HepG2 (cell line): ENCODE measurements at regions not wholly inside any gene's neighbourhood (a gene's known extent, or its start where the extent isn't known, plus 50 kb on each side); places are given as distances from the start of the nearest gene placed in this dataset.
A peak's percentile ranks its signal among the peaks of the same experiment; 100 is the strongest.

Experiments
- ASH2L ChIP-seq: fragments of 300-600, 200-600 bp; sonication (generic); IDR thresholded peaks from 2 replicates; pipeline ENCODE4 v1.7.0; 2017; ENCODE audit warnings: low read depth, mild to moderate bottlenecking, moderate library complexity, mixed read lengths, low read length; ENCODE audit not compliant: insufficient read length
- ATF7-NPFF ChIP-seq: sonication (generic); formaldehyde crosslinking; IDR thresholded peaks from 2 replicates; pipeline ENCODE4 v1.8.1; 2023; ENCODE audit warnings: mild to moderate bottlenecking, low read depth, missing genetic modification reagents, moderate library complexity
- FOXK1 ChIP-seq: sonication (generic); formaldehyde crosslinking; IDR thresholded peaks from 2 replicates; pipeline ENCODE4 v1.4.0; 2020; ENCODE audit warnings: low read depth, missing genetic modification reagents, borderline replicate concordance
- GATAD2A ChIP-seq: IDR thresholded peaks from 2 replicates; pipeline ENCODE4 v1.6.1; 2016
- HNF4A ChIP-seq: sonication (generic); formaldehyde crosslinking; IDR thresholded peaks from 2 replicates; pipeline ENCODE4 v1.4.0; 2020; ENCODE audit warnings: missing genetic modification reagents
- HOXA7 ChIP-seq: sonication (generic); formaldehyde crosslinking; IDR thresholded peaks from 2 replicates; pipeline ENCODE4 v1.8.1; 2022; ENCODE audit warnings: mild to moderate bottlenecking, missing genetic modification reagents, moderate library complexity
- KLF13 ChIP-seq: sonication (generic); formaldehyde crosslinking; IDR thresholded peaks from 2 replicates; pipeline ENCODE4 v1.4.0; 2020; ENCODE audit warnings: mild to moderate bottlenecking, missing genetic modification reagents
- KLF15 ChIP-seq: sonication (generic); formaldehyde crosslinking; IDR thresholded peaks from 2 replicates; pipeline ENCODE4 v1.8.1; 2023; ENCODE audit warnings: borderline replicate concordance, mild to moderate bottlenecking, inconsistent platforms, missing genetic modification reagents, mixed read lengths
- MAFK ChIP-seq, 2 experiments: IDR thresholded peaks in 1 of 2; conservative IDR thresholded peaks in 1 of 2; 2 replicates each; pipeline ENCODE4 v1.6.1; 2011; ENCODE audit warnings: improper control_type of control experiment in 2 of 2, low read length in 2 of 2
- MXI1 ChIP-seq: IDR thresholded peaks from 3 replicates; pipeline ENCODE4 v1.6.1; 2012; ENCODE audit warnings: low read depth, low read length, inconsistent platforms, borderline replicate concordance
- NCOR1 ChIP-seq: fragments of 200-600 bp; sonication (generic); IDR thresholded peaks from 2 replicates; pipeline ENCODE4 v1.7.0; 2017; ENCODE audit warnings: antibody characterized with exemption, low read length, borderline replicate concordance
- NFIB ChIP-seq: sonication (generic); formaldehyde crosslinking; IDR thresholded peaks from 2 replicates; pipeline ENCODE4 v1.9.0; 2021; ENCODE audit warnings: missing genetic modification reagents, mild to moderate bottlenecking, borderline replicate concordance
- RFX1 ChIP-seq: fragments of 450-650 bp; IDR thresholded peaks from 2 replicates; pipeline ENCODE4 v1.6.1; 2017
- SKI ChIP-seq: fragments of 450-650 bp; IDR thresholded peaks from one replicate; pipeline ENCODE4 v1.6.1; 2018; ENCODE audit warnings: mild to moderate bottlenecking; ENCODE audit not compliant: partially characterized antibody
- ZNF124 ChIP-seq: sonication (generic); formaldehyde crosslinking; IDR thresholded peaks from 2 replicates; pipeline ENCODE4 v1.4.0; 2020; ENCODE audit warnings: missing genetic modification reagents
- ZNF616 ChIP-seq: sonication (generic); formaldehyde crosslinking; IDR thresholded peaks from 2 replicates; pipeline ENCODE4 v1.5.0; 2020; ENCODE audit warnings: low read depth, mild to moderate bottlenecking, missing genetic modification reagents
- ZNF747 ChIP-seq: sonication (generic); formaldehyde crosslinking; IDR thresholded peaks from 2 replicates; pipeline ENCODE4 v1.8.1; 2023; ENCODE audit warnings: missing genetic modification reagents, mild to moderate bottlenecking, borderline replicate concordance
- TF ChIP-seq, protein P1 (sequence below): sonication (generic); formaldehyde crosslinking; IDR thresholded peaks from 2 replicates; pipeline ENCODE4 v1.5.0; 2020; ENCODE audit warnings: mild to moderate bottlenecking, missing genetic modification reagents
- TF ChIP-seq, protein P2 (sequence below): sonication (generic); formaldehyde crosslinking; IDR thresholded peaks from 2 replicates; pipeline ENCODE4; 2020; ENCODE audit warnings: missing genetic modification reagents, mild to moderate bottlenecking, borderline replicate concordance
- TF ChIP-seq, protein P3 (sequence below): sonication (generic); formaldehyde crosslinking; IDR thresholded peaks from 2 replicates; pipeline ENCODE4 v1.5.0; 2020; ENCODE audit warnings: missing genetic modification reagents
- TF ChIP-seq, protein P4 (sequence below): sonication (generic); formaldehyde crosslinking; IDR thresholded peaks from 2 replicates; pipeline ENCODE4 v1.5.0; 2020; ENCODE audit warnings: mild to moderate bottlenecking, missing genetic modification reagents
- TF ChIP-seq, protein P5 (sequence below): sonication (generic); formaldehyde crosslinking; IDR thresholded peaks from 2 replicates; pipeline ENCODE4 v1.5.0; 2020; ENCODE audit warnings: missing genetic modification reagents

DNA sequence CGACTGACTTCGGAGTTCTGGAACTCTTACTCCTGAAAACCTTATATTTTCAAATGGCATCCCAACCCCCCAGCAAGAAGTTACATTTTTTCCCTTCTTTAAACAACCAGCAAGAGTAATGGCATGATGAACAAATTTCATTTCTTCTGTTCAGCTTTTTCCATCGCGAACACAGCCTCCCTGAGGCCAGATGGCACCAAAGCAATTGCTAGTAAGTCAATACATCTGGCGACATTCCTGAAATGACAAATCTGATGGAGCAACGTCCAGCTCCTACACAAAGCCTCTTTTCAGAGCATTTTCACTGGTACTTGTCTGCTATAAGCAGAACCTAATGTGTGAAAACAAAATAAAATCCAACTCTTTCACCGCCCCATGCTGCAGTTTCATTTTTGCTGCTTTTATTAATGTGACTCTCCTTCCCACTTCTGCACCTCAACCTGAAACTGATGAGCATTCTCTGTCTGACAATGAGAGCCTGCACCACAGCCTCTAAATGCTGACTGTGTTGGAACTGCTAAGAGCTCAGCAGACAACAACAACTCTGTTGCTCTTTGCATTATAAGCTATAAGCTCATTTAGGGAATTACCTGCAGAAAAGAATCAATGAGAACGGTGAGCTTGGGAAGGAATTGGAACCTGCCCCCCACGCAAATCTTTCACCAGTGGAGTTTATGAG, 229.8 kb downstream of the FGFR2 start (continued):
- no peak for TF ChIP-seq SKI
- TF ChIP-seq ZNF124 (CRISPR knock-in tag), result 0 out of 2 replicates have a peak, but pooled peaks have one; percentile 31
- no peak for TF ChIP-seq HOXA7 (CRISPR knock-in tag)
- peak; percentile 60 to 70 for TF ChIP-seq MAFK (conservative IDR thresholded peaks at IDR 0.05 in 1 of 2, IDR thresholded peaks at IDR 0.05 in 1 of 2; ENCODE audit: low read length in 2 of 2)
- no peak for TF ChIP-seq ZNF616 (CRISPR knock-in tag)
- TF ChIP-seq GATAD2A (CRISPR knock-in tag), result 0 out of 2 replicates have a peak, but pooled peaks have one; percentile 11
- TF ChIP-seq, protein P1, sequence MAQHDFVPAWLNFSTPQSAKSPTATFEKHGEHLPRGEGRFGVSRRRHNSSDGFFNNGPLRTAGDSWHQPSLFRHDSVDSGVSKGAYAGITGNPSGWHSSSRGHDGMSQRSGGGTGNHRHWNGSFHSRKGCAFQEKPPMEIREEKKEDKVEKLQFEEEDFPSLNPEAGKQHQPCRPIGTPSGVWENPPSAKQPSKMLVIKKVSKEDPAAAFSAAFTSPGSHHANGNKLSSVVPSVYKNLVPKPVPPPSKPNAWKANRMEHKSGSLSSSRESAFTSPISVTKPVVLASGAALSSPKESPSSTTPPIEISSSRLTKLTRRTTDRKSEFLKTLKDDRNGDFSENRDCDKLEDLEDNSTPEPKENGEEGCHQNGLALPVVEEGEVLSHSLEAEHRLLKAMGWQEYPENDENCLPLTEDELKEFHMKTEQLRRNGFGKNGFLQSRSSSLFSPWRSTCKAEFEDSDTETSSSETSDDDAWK (CRISPR knock-in tag), result no peak
- TF ChIP-seq, protein P2, sequence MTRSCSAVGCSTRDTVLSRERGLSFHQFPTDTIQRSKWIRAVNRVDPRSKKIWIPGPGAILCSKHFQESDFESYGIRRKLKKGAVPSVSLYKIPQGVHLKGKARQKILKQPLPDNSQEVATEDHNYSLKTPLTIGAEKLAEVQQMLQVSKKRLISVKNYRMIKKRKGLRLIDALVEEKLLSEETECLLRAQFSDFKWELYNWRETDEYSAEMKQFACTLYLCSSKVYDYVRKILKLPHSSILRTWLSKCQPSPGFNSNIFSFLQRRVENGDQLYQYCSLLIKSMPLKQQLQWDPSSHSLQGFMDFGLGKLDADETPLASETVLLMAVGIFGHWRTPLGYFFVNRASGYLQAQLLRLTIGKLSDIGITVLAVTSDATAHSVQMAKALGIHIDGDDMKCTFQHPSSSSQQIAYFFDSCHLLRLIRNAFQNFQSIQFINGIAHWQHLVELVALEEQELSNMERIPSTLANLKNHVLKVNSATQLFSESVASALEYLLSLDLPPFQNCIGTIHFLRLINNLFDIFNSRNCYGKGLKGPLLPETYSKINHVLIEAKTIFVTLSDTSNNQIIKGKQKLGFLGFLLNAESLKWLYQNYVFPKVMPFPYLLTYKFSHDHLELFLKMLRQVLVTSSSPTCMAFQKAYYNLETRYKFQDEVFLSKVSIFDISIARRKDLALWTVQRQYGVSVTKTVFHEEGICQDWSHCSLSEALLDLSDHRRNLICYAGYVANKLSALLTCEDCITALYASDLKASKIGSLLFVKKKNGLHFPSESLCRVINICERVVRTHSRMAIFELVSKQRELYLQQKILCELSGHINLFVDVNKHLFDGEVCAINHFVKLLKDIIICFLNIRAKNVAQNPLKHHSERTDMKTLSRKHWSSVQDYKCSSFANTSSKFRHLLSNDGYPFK, result no peak
- no peak for TF ChIP-seq ZNF747
- TF ChIP-seq, protein P3, sequence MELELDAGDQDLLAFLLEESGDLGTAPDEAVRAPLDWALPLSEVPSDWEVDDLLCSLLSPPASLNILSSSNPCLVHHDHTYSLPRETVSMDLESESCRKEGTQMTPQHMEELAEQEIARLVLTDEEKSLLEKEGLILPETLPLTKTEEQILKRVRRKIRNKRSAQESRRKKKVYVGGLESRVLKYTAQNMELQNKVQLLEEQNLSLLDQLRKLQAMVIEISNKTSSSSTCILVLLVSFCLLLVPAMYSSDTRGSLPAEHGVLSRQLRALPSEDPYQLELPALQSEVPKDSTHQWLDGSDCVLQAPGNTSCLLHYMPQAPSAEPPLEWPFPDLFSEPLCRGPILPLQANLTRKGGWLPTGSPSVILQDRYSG (CRISPR knock-in tag), result no peak
- TF ChIP-seq FOXK1, result no peak
- TF ChIP-seq KLF13 (CRISPR knock-in tag), result no peak
- TF ChIP-seq ATF7-NPFF, result no peak
- TF ChIP-seq, protein P4, sequence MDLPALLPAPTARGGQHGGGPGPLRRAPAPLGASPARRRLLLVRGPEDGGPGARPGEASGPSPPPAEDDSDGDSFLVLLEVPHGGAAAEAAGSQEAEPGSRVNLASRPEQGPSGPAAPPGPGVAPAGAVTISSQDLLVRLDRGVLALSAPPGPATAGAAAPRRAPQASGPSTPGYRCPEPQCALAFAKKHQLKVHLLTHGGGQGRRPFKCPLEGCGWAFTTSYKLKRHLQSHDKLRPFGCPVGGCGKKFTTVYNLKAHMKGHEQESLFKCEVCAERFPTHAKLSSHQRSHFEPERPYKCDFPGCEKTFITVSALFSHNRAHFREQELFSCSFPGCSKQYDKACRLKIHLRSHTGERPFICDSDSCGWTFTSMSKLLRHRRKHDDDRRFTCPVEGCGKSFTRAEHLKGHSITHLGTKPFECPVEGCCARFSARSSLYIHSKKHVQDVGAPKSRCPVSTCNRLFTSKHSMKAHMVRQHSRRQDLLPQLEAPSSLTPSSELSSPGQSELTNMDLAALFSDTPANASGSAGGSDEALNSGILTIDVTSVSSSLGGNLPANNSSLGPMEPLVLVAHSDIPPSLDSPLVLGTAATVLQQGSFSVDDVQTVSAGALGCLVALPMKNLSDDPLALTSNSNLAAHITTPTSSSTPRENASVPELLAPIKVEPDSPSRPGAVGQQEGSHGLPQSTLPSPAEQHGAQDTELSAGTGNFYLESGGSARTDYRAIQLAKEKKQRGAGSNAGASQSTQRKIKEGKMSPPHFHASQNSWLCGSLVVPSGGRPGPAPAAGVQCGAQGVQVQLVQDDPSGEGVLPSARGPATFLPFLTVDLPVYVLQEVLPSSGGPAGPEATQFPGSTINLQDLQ (CRISPR knock-in tag), result no peak
- TF ChIP-seq RFX1, result no peak
- TF ChIP-seq NFIB (CRISPR knock-in tag), result no peak
- no peak for TF ChIP-seq ASH2L
- peak; percentile 32; the same call in 1 of the 2 replicates for TF ChIP-seq NCOR1
- no peak for TF ChIP-seq KLF15 (CRISPR knock-in tag)
- TF ChIP-seq MXI1, result no peak
- TF ChIP-seq, protein P5, sequence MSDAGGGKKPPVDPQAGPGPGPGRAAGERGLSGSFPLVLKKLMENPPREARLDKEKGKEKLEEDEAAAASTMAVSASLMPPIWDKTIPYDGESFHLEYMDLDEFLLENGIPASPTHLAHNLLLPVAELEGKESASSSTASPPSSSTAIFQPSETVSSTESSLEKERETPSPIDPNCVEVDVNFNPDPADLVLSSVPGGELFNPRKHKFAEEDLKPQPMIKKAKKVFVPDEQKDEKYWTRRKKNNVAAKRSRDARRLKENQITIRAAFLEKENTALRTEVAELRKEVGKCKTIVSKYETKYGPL (CRISPR knock-in tag), result no peak
- TF ChIP-seq HNF4A (CRISPR knock-in tag), result peak; percentile 52; the same call in 1 of the 2 replicates
